ENCODE measurements at regions not wholly inside any gene's neighbourhood (a gene's known extent, or its start where the extent isn't known, plus 50 kb on each side); places are given as distances from the start of the nearest gene placed in this dataset.

GRCh38 chr5:98460536-98460935 is 312.9 kb upstream of the RGMB start:
- DNase-seq (ENCODE audit: extremely low spot score, unreplicated experiment): no peak
- H3K4me1 Mint-ChIP-seq (ENCODE audit: unreplicated experiment): peaks cover 35% of the 10 kb centered on the region
- no peak overlapping the region for H3K27ac Mint-ChIP-seq (ENCODE audit: unreplicated experiment)
- peaks cover 7% of the 10 kb centered on the region for H3K9me3 Mint-ChIP-seq (ENCODE audit: unreplicated experiment)
- H3K27me3 Mint-ChIP-seq (ENCODE audit: unreplicated experiment): no peaks in the 10 kb centered on the region
- no peak for TF ChIP-seq CTCF (IDR thresholded peaks at IDR 0.05)
- no peaks in the 10 kb centered on the region for H3K36me3 Mint-ChIP-seq (ENCODE audit: unreplicated experiment)
- H3K4me3 Mint-ChIP-seq (ENCODE audit: unreplicated experiment): no peak overlapping the region

- TF ChIP-seq CTCF (IDR thresholded peaks at IDR 0.05): no peak
- peaks cover 33% of the 10 kb centered on the region for H3K4me1 Mint-ChIP-seq (ENCODE audit: unreplicated experiment)
- peaks cover 7% of the 10 kb centered on the region for H3K9me3 Mint-ChIP-seq (ENCODE audit: unreplicated experiment)
Measured at GRCh38 chr5:98461485-98461884, 312.0 kb upstream of the RGMB start.

GRCh38 chr5:98463222-98463621 is 310.2 kb upstream of the RGMB start:
- no peak overlapping the region for H3K4me3 Mint-ChIP-seq (ENCODE audit: unreplicated experiment)
- H3K27me3 Mint-ChIP-seq (ENCODE audit: unreplicated experiment): no peaks in the 10 kb centered on the region
- H3K4me1 Mint-ChIP-seq (ENCODE audit: unreplicated experiment): peaks cover 40% of the 10 kb centered on the region
- H3K9me3 Mint-ChIP-seq (ENCODE audit: unreplicated experiment): peaks cover 17% of the 10 kb centered on the region
- H3K27ac Mint-ChIP-seq (ENCODE audit: unreplicated experiment): no peak overlapping the region
- H3K36me3 Mint-ChIP-seq (ENCODE audit: unreplicated experiment): peaks cover 2% of the 10 kb centered on the region
- DNase-seq (ENCODE audit: extremely low spot score, unreplicated experiment): no peak
- TF ChIP-seq CTCF (IDR thresholded peaks at IDR 0.05): no peak

More at GRCh38 chr5:98461485-98461884, 312.0 kb upstream of the RGMB start:
- Mint-ChIP-seq H3K27ac (ENCODE audit: unreplicated experiment) (no peak overlapping the region), H3K27me3 (ENCODE audit: unreplicated experiment) (no peaks in the 10 kb centered on the region), H3K4me3 (ENCODE audit: unreplicated experiment) (no peak overlapping the region), H3K36me3 (ENCODE audit: unreplicated experiment) (no peaks in the 10 kb centered on the region)
- DNase-seq (ENCODE audit: extremely low spot score, unreplicated experiment): no peak

GRCh38 chr5:98463676-98464075 is 309.8 kb upstream of the RGMB start:
- TF ChIP-seq CTCF (IDR thresholded peaks at IDR 0.05): no peak
- Mint-ChIP-seq H3K27ac (ENCODE audit: unreplicated experiment) (peak overlapping the region; percentile 8), H3K9me3 (ENCODE audit: unreplicated experiment) (peaks cover 17% of the 10 kb centered on the region), H3K4me1 (ENCODE audit: unreplicated experiment) (peaks cover 42% of the 10 kb centered on the region), H3K36me3 (ENCODE audit: unreplicated experiment) (peaks cover 2% of the 10 kb centered on the region), H3K27me3 (ENCODE audit: unreplicated experiment) (no peaks in the 10 kb centered on the region), H3K4me3 (ENCODE audit: unreplicated experiment) (no peak overlapping the region)
- DNase-seq (ENCODE audit: extremely low spot score, unreplicated experiment): no peak

- no peak for DNase-seq (ENCODE audit: extremely low spot score, unreplicated experiment)
- Mint-ChIP-seq H3K4me3 (ENCODE audit: unreplicated experiment) (peak overlapping the region; percentile 42), H3K4me1 (ENCODE audit: unreplicated experiment) (peaks cover 42% of the 10 kb centered on the region), H3K9me3 (ENCODE audit: unreplicated experiment) (peaks cover 17% of the 10 kb centered on the region), H3K27ac (ENCODE audit: unreplicated experiment) (peak overlapping the region; percentile 84), H3K36me3 (ENCODE audit: unreplicated experiment) (peaks cover 2% of the 10 kb centered on the region), H3K27me3 (ENCODE audit: unreplicated experiment) (no peaks in the 10 kb centered on the region)
- TF ChIP-seq CTCF (IDR thresholded peaks at IDR 0.05): no peak
Measured at GRCh38 chr5:98464737-98465330, 308.6 kb upstream of the RGMB start.

Measured in osteocyte (in vitro differentiated cells).